ENCODE measurements at regions not wholly inside any gene's neighbourhood (a gene's known extent, or its start where the extent isn't known, plus 50 kb on each side); places are given as distances from the start of the nearest gene placed in this dataset.

- Histone ChIP-seq H3K4me1 (ENCODE audit: insufficient read depth, low read length, poor library complexity, severe bottlenecking) (peaks cover 8% of the 10 kb centered on the region), H3K27ac (ENCODE audit: low read depth, low read length, poor library complexity, severe bottlenecking) (no peak overlapping the region), H3K9me3 (ENCODE audit: low read depth, low read length, poor library complexity, severe bottlenecking) (no peaks in the 10 kb centered on the region), H3K27me3 (replicated peaks; ENCODE audit: insufficient read depth, low read depth, low read length, poor library complexity) (peaks cover 51% of the 10 kb centered on the region), H3K4me3 (ENCODE audit: low read depth, low read length, poor library complexity, severe bottlenecking) (no peak overlapping the region), H3K36me3 (ENCODE audit: insufficient read depth, low read length, poor library complexity, severe bottlenecking) (no peaks in the 10 kb centered on the region)
- POLR2A ChIA-PET (ENCODE audit: low non-redundant PET) = no interaction called here
- intact Hi-C loops (cut with micrococcal nuclease; ENCODE audit: unreplicated experiment) = no loop called here
- no peak for DNase-seq (ENCODE audit: low spot score)
- CTCF ChIA-PET = no interaction called here
- TF ChIP-seq CTCF (conservative IDR thresholded peaks at IDR 0.05; ENCODE audit: low read depth, low read length) = no peak
- no peak for TF ChIP-seq EZH2 (IDR thresholded peaks at IDR 0.05; ENCODE audit: borderline replicate concordance, low read depth, low read length, poor library complexity, severe bottlenecking)
- BruUV-seq (replicated peaks) = no TSS peak
These were observed 523.9 kb upstream of the AGTR1 start for GRCh38 chr3:148173851-148174250.

GRCh38 chr3:148175214-148175613 lies 522.5 kb upstream of the AGTR1 start:
- no TSS peak for BruUV-seq (replicated peaks)
- peaks cover 9% of the 10 kb centered on the region for H3K4me1 ChIP-seq (ENCODE audit: insufficient read depth, low read length, poor library complexity, severe bottlenecking)
- H3K4me3 ChIP-seq (ENCODE audit: low read depth, low read length, poor library complexity, severe bottlenecking) = no peak overlapping the region
- H3K27me3 ChIP-seq (replicated peaks; ENCODE audit: insufficient read depth, low read depth, low read length, poor library complexity) = peaks cover 62% of the 10 kb centered on the region
- TF ChIP-seq CTCF (conservative IDR thresholded peaks at IDR 0.05; ENCODE audit: low read depth, low read length) (no peak), EZH2 (IDR thresholded peaks at IDR 0.05; ENCODE audit: borderline replicate concordance, low read depth, low read length, poor library complexity, severe bottlenecking) (no peak)
- no peak overlapping the region for H3K27ac ChIP-seq (ENCODE audit: low read depth, low read length, poor library complexity, severe bottlenecking)
- ChIA-PET CTCF (no interaction called here), POLR2A (ENCODE audit: low non-redundant PET) (no interaction called here)
- H3K9me3 ChIP-seq (ENCODE audit: low read depth, low read length, poor library complexity, severe bottlenecking) = no peaks in the 10 kb centered on the region
- DNase-seq (ENCODE audit: low spot score) = no peak
- intact Hi-C loops (cut with micrococcal nuclease; ENCODE audit: unreplicated experiment) = no loop called here
- no peaks in the 10 kb centered on the region for H3K36me3 ChIP-seq (ENCODE audit: insufficient read depth, low read length, poor library complexity, severe bottlenecking)

- no peaks in the 10 kb centered on the region for H3K36me3 ChIP-seq (ENCODE audit: insufficient read depth, low read length, poor library complexity, severe bottlenecking)
- DNase-seq (ENCODE audit: low spot score) = peak; percentile 89
- H3K27me3 ChIP-seq (replicated peaks; ENCODE audit: insufficient read depth, low read depth, low read length, poor library complexity) = peaks cover 61% of the 10 kb centered on the region
- peaks cover 9% of the 10 kb centered on the region for H3K4me1 ChIP-seq (ENCODE audit: insufficient read depth, low read length, poor library complexity, severe bottlenecking)
- BruUV-seq (replicated peaks) = no TSS peak
- intact Hi-C loops (cut with micrococcal nuclease; ENCODE audit: unreplicated experiment) = no loop called here
- H3K9me3 ChIP-seq (ENCODE audit: low read depth, low read length, poor library complexity, severe bottlenecking) = no peaks in the 10 kb centered on the region
- POLR2A ChIA-PET (ENCODE audit: low non-redundant PET) = no interaction called here
- H3K4me3 ChIP-seq (ENCODE audit: low read depth, low read length, poor library complexity, severe bottlenecking) = no peak overlapping the region
- CTCF ChIA-PET = no interaction called here
- H3K27ac ChIP-seq (ENCODE audit: low read depth, low read length, poor library complexity, severe bottlenecking) = no peak overlapping the region
- no peak for TF ChIP-seq EZH2 (IDR thresholded peaks at IDR 0.05; ENCODE audit: borderline replicate concordance, low read depth, low read length, poor library complexity, severe bottlenecking)
- TF ChIP-seq CTCF (conservative IDR thresholded peaks at IDR 0.05; ENCODE audit: low read depth, low read length) = no peak
These were observed 519.2 kb upstream of the AGTR1 start for GRCh38 chr3:148178503-148178902.

All from A673 (cell line).